ENCODE measurements at regions not wholly inside any gene's neighbourhood (a gene's known extent, or its start where the extent isn't known, plus 50 kb on each side); places are given as distances from the start of the nearest gene placed in this dataset.

DNA sequence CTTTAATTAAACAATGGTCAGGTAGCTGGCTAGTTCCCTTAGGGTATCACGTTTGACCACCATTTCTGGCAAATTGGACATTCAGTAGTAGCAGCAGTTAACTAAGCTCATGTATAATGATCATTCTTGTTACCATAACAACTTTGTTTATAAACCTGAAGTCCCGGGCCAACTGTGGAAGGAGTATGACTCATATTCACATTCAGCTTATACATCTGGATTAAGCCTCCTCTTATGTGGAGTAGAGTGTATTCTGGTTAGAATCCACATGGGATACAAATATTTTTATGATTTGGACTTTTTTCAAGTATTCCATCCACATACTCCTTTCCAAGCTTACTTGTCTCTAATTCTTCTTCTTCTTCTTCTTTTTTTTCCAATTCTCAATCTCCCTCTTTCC lies 70.3 kb upstream of the ZSWIM2 start:
- Histone ChIP-seq H3K9me3 (ENCODE audit: severe bottlenecking) (no peaks in the 10 kb centered on the region), H3K4me3 (ENCODE audit: low read depth, low read length) (no peak overlapping the region), H3K36me3 (no peaks in the 10 kb centered on the region), H3K27me3 (ENCODE audit: insufficient read depth, low read depth, severe bottlenecking) (no peaks in the 10 kb centered on the region), H3K27ac (no peak overlapping the region)
- TF ChIP-seq, protein P1, sequence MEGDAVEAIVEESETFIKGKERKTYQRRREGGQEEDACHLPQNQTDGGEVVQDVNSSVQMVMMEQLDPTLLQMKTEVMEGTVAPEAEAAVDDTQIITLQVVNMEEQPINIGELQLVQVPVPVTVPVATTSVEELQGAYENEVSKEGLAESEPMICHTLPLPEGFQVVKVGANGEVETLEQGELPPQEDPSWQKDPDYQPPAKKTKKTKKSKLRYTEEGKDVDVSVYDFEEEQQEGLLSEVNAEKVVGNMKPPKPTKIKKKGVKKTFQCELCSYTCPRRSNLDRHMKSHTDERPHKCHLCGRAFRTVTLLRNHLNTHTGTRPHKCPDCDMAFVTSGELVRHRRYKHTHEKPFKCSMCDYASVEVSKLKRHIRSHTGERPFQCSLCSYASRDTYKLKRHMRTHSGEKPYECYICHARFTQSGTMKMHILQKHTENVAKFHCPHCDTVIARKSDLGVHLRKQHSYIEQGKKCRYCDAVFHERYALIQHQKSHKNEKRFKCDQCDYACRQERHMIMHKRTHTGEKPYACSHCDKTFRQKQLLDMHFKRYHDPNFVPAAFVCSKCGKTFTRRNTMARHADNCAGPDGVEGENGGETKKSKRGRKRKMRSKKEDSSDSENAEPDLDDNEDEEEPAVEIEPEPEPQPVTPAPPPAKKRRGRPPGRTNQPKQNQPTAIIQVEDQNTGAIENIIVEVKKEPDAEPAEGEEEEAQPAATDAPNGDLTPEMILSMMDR (IDR thresholded peaks at IDR 0.05; ENCODE audit: low read depth, low read length), result no peak
- DNase-seq, result no peak

DNA sequence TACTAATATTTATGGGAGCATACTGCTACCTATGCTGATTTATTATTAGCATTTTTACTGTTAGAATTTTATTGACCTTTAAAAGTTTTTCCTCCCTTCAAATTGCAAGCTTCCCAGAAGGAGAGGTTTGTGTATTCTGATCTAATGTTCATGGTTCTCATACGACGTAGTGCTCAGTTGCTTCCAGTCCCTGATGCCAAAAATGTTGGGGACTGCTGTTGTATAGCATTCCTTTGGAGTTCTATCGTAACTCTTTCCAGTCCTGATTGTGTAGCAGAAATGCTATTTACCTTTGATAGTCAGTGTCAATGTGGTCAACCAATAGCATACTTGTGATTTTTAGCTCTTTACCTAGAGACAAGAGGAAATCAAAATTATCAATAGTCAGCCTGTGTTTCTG lies 69.5 kb upstream of the ZSWIM2 start:
- Histone ChIP-seq H3K27ac (no peak overlapping the region), H3K36me3 (no peaks in the 10 kb centered on the region), H3K4me3 (ENCODE audit: low read depth, low read length) (no peak overlapping the region), H3K27me3 (ENCODE audit: insufficient read depth, low read depth, severe bottlenecking) (no peaks in the 10 kb centered on the region), H3K9me3 (ENCODE audit: severe bottlenecking) (no peaks in the 10 kb centered on the region)
- DNase-seq, result no peak
- TF ChIP-seq, protein P1 (IDR thresholded peaks at IDR 0.05; ENCODE audit: low read depth, low read length), result no peak

DNA sequence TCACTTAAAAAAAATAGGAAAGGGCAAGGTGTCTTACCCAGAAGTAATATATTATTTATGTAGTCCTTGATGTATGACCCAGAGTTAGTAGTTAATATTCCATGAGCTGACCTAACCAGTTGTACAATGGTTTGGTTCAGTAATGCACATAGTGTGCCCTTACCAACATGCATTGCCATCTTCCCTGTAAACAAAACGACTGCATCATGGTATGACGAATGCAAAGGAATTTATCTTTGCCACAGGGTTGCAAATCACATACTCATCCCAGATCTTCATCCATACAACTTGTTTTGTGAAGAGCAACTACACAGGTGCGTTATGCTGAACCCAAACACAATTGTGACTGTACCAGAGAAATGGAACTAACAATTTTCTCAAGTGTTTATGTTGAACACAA lies 68.9 kb upstream of the ZSWIM2 start:
- H3K4me3 ChIP-seq (ENCODE audit: low read depth, low read length), result no peak overlapping the region
- H3K27me3 ChIP-seq (ENCODE audit: insufficient read depth, low read depth, severe bottlenecking), result no peaks in the 10 kb centered on the region
- no peaks in the 10 kb centered on the region for H3K9me3 ChIP-seq (ENCODE audit: severe bottlenecking)
- no peak overlapping the region for H3K27ac ChIP-seq
- TF ChIP-seq, protein P1 (IDR thresholded peaks at IDR 0.05; ENCODE audit: low read depth, low read length), result no peak
- no peaks in the 10 kb centered on the region for H3K36me3 ChIP-seq
- DNase-seq, result no peak

DNA sequence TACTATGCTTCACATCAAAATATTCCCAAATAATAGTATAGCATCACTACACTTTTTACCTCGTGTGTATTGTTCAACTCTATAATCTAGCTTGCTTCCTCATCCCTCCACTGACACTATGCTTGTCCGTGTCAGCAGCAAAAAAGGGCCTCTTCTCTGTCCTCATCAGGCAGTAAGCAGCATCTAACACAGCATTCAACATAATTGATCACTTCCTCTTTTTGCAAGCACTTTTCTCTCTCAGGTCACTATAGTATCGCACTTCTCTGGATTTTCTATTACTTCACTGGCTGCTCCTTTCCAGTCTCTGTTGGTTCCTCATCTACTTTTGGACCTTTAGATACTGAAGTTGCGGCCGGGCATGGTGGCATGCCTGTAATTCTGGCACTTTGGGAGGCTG lies 64.9 kb upstream of the ZSWIM2 start:
- Histone ChIP-seq H3K36me3 (no peaks in the 10 kb centered on the region), H3K27me3 (ENCODE audit: insufficient read depth, low read depth, severe bottlenecking) (no peaks in the 10 kb centered on the region), H3K9me3 (ENCODE audit: severe bottlenecking) (no peaks in the 10 kb centered on the region), H3K27ac (no peak overlapping the region), H3K4me3 (ENCODE audit: low read depth, low read length) (no peak overlapping the region)
- TF ChIP-seq, protein P1 (IDR thresholded peaks at IDR 0.05; ENCODE audit: low read depth, low read length), result no peak
- DNase-seq, result no peak

DNA sequence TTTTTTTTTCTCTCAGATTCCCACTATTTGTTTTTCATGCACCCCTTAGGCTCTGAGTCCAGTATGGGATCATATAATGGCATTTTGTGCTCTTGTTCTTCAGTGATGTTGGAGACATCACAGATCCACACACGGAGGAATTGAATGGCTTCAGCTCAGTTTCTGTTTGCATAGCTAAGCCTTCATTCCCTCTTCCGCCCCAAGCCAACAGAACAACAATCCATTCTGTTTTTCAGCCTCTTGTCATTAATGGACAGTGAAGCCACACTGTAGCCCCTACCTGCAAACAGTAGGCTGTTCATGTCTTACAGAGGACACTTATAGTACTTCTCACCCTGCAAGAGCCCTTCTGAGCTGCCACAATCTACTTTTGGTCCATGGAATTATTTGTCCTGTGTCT lies 64.0 kb upstream of the ZSWIM2 start:
- TF ChIP-seq, protein P1 (IDR thresholded peaks at IDR 0.05; ENCODE audit: low read depth, low read length), result no peak
- Histone ChIP-seq H3K36me3 (no peaks in the 10 kb centered on the region), H3K27me3 (ENCODE audit: insufficient read depth, low read depth, severe bottlenecking) (no peaks in the 10 kb centered on the region), H3K9me3 (ENCODE audit: severe bottlenecking) (no peaks in the 10 kb centered on the region), H3K27ac (no peak overlapping the region), H3K4me3 (ENCODE audit: low read depth, low read length) (no peak overlapping the region)
- no peak for DNase-seq

DNA sequence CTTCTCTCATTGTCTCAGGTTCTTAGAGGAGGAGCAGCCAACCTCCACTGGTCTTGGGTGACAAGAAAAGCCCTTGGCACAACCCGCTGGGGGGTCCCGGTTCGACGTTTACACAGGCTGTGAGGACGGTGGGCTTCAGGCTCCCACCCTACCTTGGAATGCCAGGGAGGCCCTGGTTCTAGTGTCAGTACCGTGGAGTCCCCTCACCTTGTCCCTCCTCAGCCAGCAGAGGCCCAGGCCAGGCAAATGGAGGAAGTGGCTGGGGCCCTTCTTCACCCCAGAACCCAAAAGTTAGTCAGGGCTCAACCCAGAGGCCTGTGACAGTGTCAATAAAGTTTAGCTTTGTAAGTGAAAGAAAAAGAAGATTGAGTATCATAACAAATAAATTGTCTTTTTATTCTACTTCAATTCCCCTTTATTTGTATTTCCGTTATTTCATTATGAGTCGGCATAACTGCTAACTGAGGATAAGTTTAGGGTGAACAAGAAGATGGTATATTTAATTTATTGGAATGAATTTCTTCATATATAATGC lies 62.6 kb upstream of the ZSWIM2 start:
- H3K9me3 ChIP-seq (ENCODE audit: severe bottlenecking), result no peaks in the 10 kb centered on the region
- no peak overlapping the region for H3K27ac ChIP-seq
- TF ChIP-seq, protein P1 (IDR thresholded peaks at IDR 0.05; ENCODE audit: low read depth, low read length), result no peak
- no peak overlapping the region for H3K4me3 ChIP-seq (ENCODE audit: low read depth, low read length)
- no peaks in the 10 kb centered on the region for H3K27me3 ChIP-seq (ENCODE audit: insufficient read depth, low read depth, severe bottlenecking)
- H3K36me3 ChIP-seq, result no peaks in the 10 kb centered on the region
- DNase-seq, result no peak

Data from WERI-Rb-1 (cell line).